OCI-LY7 (cell line): ENCODE measurements at regions not wholly inside any gene's neighbourhood (a gene's known extent, or its start where the extent isn't known, plus 50 kb on each side); places are given as distances from the start of the nearest gene placed in this dataset.
"Not testable (repeated sequence)": the region's sequence is repeated elsewhere in the genome, so short reads cannot be mapped to it uniquely, and the experiment has no call there.

Experiments
- BruUV-seq: library from RNA; stranded (reverse); fragments of 400-500 nt; replicated peaks from 2 replicates; lab custom pipeline; 2021; lab: Mats Ljungman, UMichigan
- CTCF ChIA-PET: fragments of 300-600 bp; sonication (Branson Sonifier 250); formaldehyde crosslinking; loops from one replicate; lab custom pipeline; 2022; ENCODE audit warnings: antibody characterized with exemption; ENCODE audit not compliant: unreplicated experiment; lab: Charles Lee
- POLR2A ChIA-PET: fragments of 300-600 bp; sonication (Branson Sonifier 250); formaldehyde crosslinking; loops from one replicate; lab custom pipeline; 2022; ENCODE audit warnings: antibody characterized with exemption; lab: Charles Lee
- DNase-seq: peaks from one replicate; pipeline ENCODE4 v3.0.0-alpha.2; 2015; ENCODE audit warnings: low spot score
- H2AFZ ChIP-seq: fragments of 200-600 bp; sonication (generic), shearing (Covaris generic); 2 replicates; pipeline ENCODE4 v1.6.1; 2014; ENCODE audit warnings: mild to moderate bottlenecking, antibody characterized with exemption, low read length, moderate library complexity
- H3K27ac ChIP-seq: fragments of 200-600 bp; sonication (generic); 2 replicates; pipeline ENCODE4 v1.5.1; 2014; ENCODE audit warnings: mixed run types, low read depth, mild to moderate bottlenecking, moderate library complexity, low read length, inconsistent platforms; ENCODE audit not compliant: poor library complexity, severe bottlenecking
- H3K36me3 ChIP-seq: fragments of 200-600 bp; sonication (generic); 2 replicates; pipeline ENCODE4 v1.6.1; 2014; ENCODE audit warnings: mild to moderate bottlenecking, antibody characterized with exemption, low read length, moderate library complexity, mixed read lengths; ENCODE audit not compliant: insufficient read depth
- H3K4me1 ChIP-seq: fragments of 200-600 bp; sonication (generic); 2 replicates; pipeline ENCODE4 v1.5.1; 2014; ENCODE audit warnings: mild to moderate bottlenecking, low read length; ENCODE audit not compliant: insufficient read depth, poor library complexity, severe bottlenecking
- H3K4me2 ChIP-seq: fragments of 200-600 bp; sonication (generic); 2 replicates; pipeline ENCODE4 v1.6.1; 2014; ENCODE audit warnings: mild to moderate bottlenecking, low read length
- H3K4me3 ChIP-seq: fragments of 200-600 bp; sonication (generic); 2 replicates; pipeline ENCODE4 v1.5.1; 2014; ENCODE audit warnings: mild to moderate bottlenecking, low read depth, low read length; ENCODE audit not compliant: poor library complexity, severe bottlenecking
- H3K79me2 ChIP-seq: fragments of 200-600 bp; sonication (generic); 2 replicates; pipeline ENCODE4 v1.6.1; 2016; ENCODE audit warnings: low read depth, mild to moderate bottlenecking, low read length, moderate library complexity, mixed read lengths; ENCODE audit not compliant: insufficient read depth
- H3K9me2 ChIP-seq: fragments of 200-600 bp; sonication (generic); 2 replicates; pipeline ENCODE4 v1.6.1; 2016; ENCODE audit warnings: mild to moderate bottlenecking, low read length, mixed read lengths; ENCODE audit not compliant: insufficient read depth
- H3K9me3 ChIP-seq: fragments of 200-600 bp; sonication (generic); 2 replicates; pipeline ENCODE4 v1.6.1; 2014; ENCODE audit warnings: mild to moderate bottlenecking, mixed run types, low read length, mixed read lengths
- H4K20me1 ChIP-seq: fragments of 200-600 bp; sonication (generic); 2 replicates; pipeline ENCODE4 v1.6.1; 2014; ENCODE audit warnings: mild to moderate bottlenecking, antibody characterized with exemption, low read length, moderate library complexity, mixed read lengths; ENCODE audit not compliant: insufficient read depth
- CTCF ChIP-seq: fragments of 200-600 bp; sonication (generic); conservative IDR thresholded peaks from 2 replicates; pipeline ENCODE4 v1.5.1; 2014; ENCODE audit warnings: mild to moderate bottlenecking, antibody characterized with exemption, low read length, moderate library complexity, mixed read lengths
- EZH2phosphoT487 ChIP-seq: fragments of 200-600 bp; sonication (generic); IDR thresholded peaks from 2 replicates; pipeline ENCODE4 v1.6.1; 2018; ENCODE audit warnings: low read depth, borderline replicate concordance, mild to moderate bottlenecking, mixed run types, antibody characterized with exemption, low read length, moderate library complexity, mixed read lengths
- intact Hi-C: fragments of 100-400 bp; cut with micrococcal nuclease; formaldehyde crosslinking; loops from one replicate; pipeline ENCODE4 v1.10.0; 2022; ENCODE audit not compliant: unreplicated experiment

- ChIA-PET POLR2A (interaction anchor here (0.5 to 1.7 kb wide), 2 partner anchors 11 to 139 kb away, joined by 3 to 4 read pairs; no protein-coding TSS in a partner anchor), CTCF (interaction anchor here (0.6 kb wide), 1 partner anchor 1513 kb away, joined by 3 read pairs; no protein-coding TSS in a partner anchor)
- Histone ChIP-seq H3K9me2 (no peaks in the 10 kb centered on the region), H3K79me2 (no peaks in the 10 kb centered on the region), H3K4me1 (no peaks in the 10 kb centered on the region), H3K4me3 (no peak overlapping the region), H3K27ac (no peak overlapping the region), H3K9me3 (no peaks in the 10 kb centered on the region), H4K20me1 (no peaks in the 10 kb centered on the region), H3K36me3 (no peaks in the 10 kb centered on the region), H2AFZ (no peak overlapping the region), H3K4me2 (no peak overlapping the region)
- BruUV-seq, result no TSS peak
- DNase-seq, result no peak
- no peak for TF ChIP-seq CTCF
- intact Hi-C loops, result no loop called here
These were observed 393.9 kb upstream of the RIOK2 start for GRCh38 chr5:97576956-97577355.

- H4K20me1 ChIP-seq, H3K4me2 ChIP-seq, intact Hi-C loops, H3K36me3 ChIP-seq, DNase-seq, H3K9me3 ChIP-seq, CTCF ChIA-PET, H3K27ac ChIP-seq, POLR2A ChIA-PET, H3K4me1 ChIP-seq, BruUV-seq, H2AFZ ChIP-seq, H3K9me2 ChIP-seq, H3K4me3 ChIP-seq, H3K79me2 ChIP-seq: not testable (repeated sequence)
These were observed 396.9 kb upstream of the RIOK2 start for GRCh38 chr5:97579977-97580376.

- ChIA-PET CTCF (no interaction called here), POLR2A (no interaction called here)
- H4K20me1 ChIP-seq, result no peaks in the 10 kb centered on the region
- H3K27ac ChIP-seq, result no peak overlapping the region
- no peaks in the 10 kb centered on the region for H3K36me3 ChIP-seq
- H3K79me2 ChIP-seq, result no peaks in the 10 kb centered on the region
- H3K4me3 ChIP-seq, result no peak overlapping the region
- no peaks in the 10 kb centered on the region for H3K9me3 ChIP-seq
- no TSS peak for BruUV-seq
- DNase-seq, result no peak
- no peak overlapping the region for H2AFZ ChIP-seq
- H3K4me2 ChIP-seq, result no peak overlapping the region
- intact Hi-C loops, result no loop called here
- no peaks in the 10 kb centered on the region for H3K4me1 ChIP-seq
- H3K9me2 ChIP-seq, result no peaks in the 10 kb centered on the region
- TF ChIP-seq EZH2phosphoT487 (no peak), CTCF (no peak)
These were observed 397.7 kb upstream of the RIOK2 start for GRCh38 chr5:97580746-97581145.
